ENCODE measurements at regions not wholly inside any gene's neighbourhood (a gene's known extent, or its start where the extent isn't known, plus 50 kb on each side); places are given as distances from the start of the nearest gene placed in this dataset.

GRCh38 chr3:23117856-23118255 is 85.3 kb upstream of the UBE2E2 start:
- TF ChIP-seq CTCF (IDR thresholded peaks at IDR 0.05; ENCODE audit: borderline replicate concordance, extremely low read depth, low read length, poor library complexity, severe bottlenecking) (no peak), EZH2 (IDR thresholded peaks at IDR 0.05; ENCODE audit: borderline replicate concordance, low read depth, low read length, severe bottlenecking) (no peak)

Data from DND-41 (cell line).